Astrocyte (in vitro differentiated cells and primary cell): ENCODE measurements at regions not wholly inside any gene's neighbourhood (a gene's known extent, or its start where the extent isn't known, plus 50 kb on each side); places are given as distances from the start of the nearest gene placed in this dataset.

Experiments used
- EZH2 ChIP-seq: IDR thresholded peaks from 2 replicates; pipeline ENCODE4 v1.6.1; 2012; ENCODE audit warnings: mild to moderate bottlenecking, low read length, inconsistent platforms; ENCODE audit not compliant: insufficient read depth
- TF ChIP-seq, protein P1 (sequence below): IDR thresholded peaks from 2 replicates; pipeline ENCODE4 v1.5.1; 2011; ENCODE audit warnings: low read depth, mild to moderate bottlenecking, inconsistent platforms, low read length, moderate library complexity; ENCODE audit not compliant: insufficient read depth

DNA sequence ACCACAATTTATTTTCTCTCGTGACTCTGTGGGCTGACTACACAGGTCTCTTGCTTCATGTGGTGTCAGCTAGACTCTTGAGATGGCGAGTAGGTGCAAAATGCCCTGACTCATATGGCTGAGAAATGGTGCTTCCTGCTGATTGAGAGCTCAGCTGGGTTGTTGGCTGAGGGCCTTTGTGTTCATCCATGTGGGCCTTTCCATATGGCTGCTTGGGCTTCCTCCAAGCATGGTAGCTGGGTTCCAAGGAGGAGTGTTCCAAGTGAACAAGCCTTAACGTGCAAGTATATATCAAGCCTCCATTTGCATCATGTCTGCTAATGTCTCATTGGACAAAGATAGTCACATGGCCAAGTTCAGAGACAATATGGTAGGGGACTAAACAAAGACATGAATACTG lies 164.0 kb downstream of the PDCD6IP start:
- TF ChIP-seq, protein P1, sequence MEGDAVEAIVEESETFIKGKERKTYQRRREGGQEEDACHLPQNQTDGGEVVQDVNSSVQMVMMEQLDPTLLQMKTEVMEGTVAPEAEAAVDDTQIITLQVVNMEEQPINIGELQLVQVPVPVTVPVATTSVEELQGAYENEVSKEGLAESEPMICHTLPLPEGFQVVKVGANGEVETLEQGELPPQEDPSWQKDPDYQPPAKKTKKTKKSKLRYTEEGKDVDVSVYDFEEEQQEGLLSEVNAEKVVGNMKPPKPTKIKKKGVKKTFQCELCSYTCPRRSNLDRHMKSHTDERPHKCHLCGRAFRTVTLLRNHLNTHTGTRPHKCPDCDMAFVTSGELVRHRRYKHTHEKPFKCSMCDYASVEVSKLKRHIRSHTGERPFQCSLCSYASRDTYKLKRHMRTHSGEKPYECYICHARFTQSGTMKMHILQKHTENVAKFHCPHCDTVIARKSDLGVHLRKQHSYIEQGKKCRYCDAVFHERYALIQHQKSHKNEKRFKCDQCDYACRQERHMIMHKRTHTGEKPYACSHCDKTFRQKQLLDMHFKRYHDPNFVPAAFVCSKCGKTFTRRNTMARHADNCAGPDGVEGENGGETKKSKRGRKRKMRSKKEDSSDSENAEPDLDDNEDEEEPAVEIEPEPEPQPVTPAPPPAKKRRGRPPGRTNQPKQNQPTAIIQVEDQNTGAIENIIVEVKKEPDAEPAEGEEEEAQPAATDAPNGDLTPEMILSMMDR, result no peak
- TF ChIP-seq EZH2, result no peak
